ENCODE measurements at regions not wholly inside any gene's neighbourhood (a gene's known extent, or its start where the extent isn't known, plus 50 kb on each side); places are given as distances from the start of the nearest gene placed in this dataset.

GRCh38 chr4:8776366-8776765, 95.3 kb downstream of the HMX1 start:
- H3K27me3 ChIP-seq = peaks cover 0 to 19% (median 0%) of the 10 kb centered on the region in 3 donors
- whole genome bisulfite sequencing, 2 donors = 84 to 88% methylated on average over 6 of the region's 6 CpGs
- no peak overlapping the region for H3K4me3 ChIP-seq
- intact Hi-C loops (cut with DNase I) = no loop called here
- H3K27ac ChIP-seq = no peak overlapping the region
- DNase-seq = no peak
- TF ChIP-seq EP300 (IDR thresholded peaks at IDR 0.05) (no peak), POLR2AphosphoS5 (IDR thresholded peaks at IDR 0.05) (no peak), POLR2A (IDR thresholded peaks at IDR 0.05) (no peak), CTCF (IDR thresholded peaks at IDR 0.05) (no peak)
- no peaks in the 10 kb centered on the region for H3K4me1 ChIP-seq
- no peaks in the 10 kb centered on the region for H3K36me3 ChIP-seq
- H3K9me3 ChIP-seq = no peaks in the 10 kb centered on the region

GRCh38 chr4:8775751-8776355, 95.8 kb downstream of the HMX1 start:
- Histone ChIP-seq H3K4me1 (no peaks in the 10 kb centered on the region), H3K27me3 (peaks cover 0 to 14% (median 0%) of the 10 kb centered on the region in 3 donors), H3K36me3 (no peaks in the 10 kb centered on the region), H3K9me3 (no peaks in the 10 kb centered on the region), H3K4me3 (no peak overlapping the region), H3K27ac (no peak overlapping the region)
- TF ChIP-seq POLR2A (IDR thresholded peaks at IDR 0.05) (no peak), POLR2AphosphoS5 (IDR thresholded peaks at IDR 0.05) (no peak), EP300 (IDR thresholded peaks at IDR 0.05) (no peak), CTCF (IDR thresholded peaks at IDR 0.05) (no peak)
- intact Hi-C loops (cut with DNase I) = no loop called here
- peak; percentile 35 for DNase-seq
- 86 to 90% methylated on average over 21 of the region's 21 CpGs for whole genome bisulfite sequencing, 2 donors

GRCh38 chr4:8775121-8775520, 96.5 kb downstream of the HMX1 start:
- intact Hi-C loops (cut with DNase I) = no loop called here
- no peak overlapping the region for H3K27ac ChIP-seq
- H3K4me3 ChIP-seq = no peak overlapping the region
- no peaks in the 10 kb centered on the region for H3K9me3 ChIP-seq
- no peaks in the 10 kb centered on the region for H3K4me1 ChIP-seq
- WGBS, 2 donors = 57 to 82% methylated on average over 7 of the region's 7 CpGs
- no peak for DNase-seq
- peaks cover 0 to 7% (median 0%) of the 10 kb centered on the region in 3 donors for H3K27me3 ChIP-seq
- TF ChIP-seq POLR2AphosphoS5 (IDR thresholded peaks at IDR 0.05) = no peak
- no peak for TF ChIP-seq CTCF (IDR thresholded peaks at IDR 0.05)
- no peak for TF ChIP-seq POLR2A (IDR thresholded peaks at IDR 0.05)
- no peak for TF ChIP-seq EP300 (IDR thresholded peaks at IDR 0.05)
- no peaks in the 10 kb centered on the region for H3K36me3 ChIP-seq

GRCh38 chr4:8774071-8774470, 97.6 kb downstream of the HMX1 start:
- no peak overlapping the region for H3K27ac ChIP-seq
- peaks cover 0 to 1% (median 0%) of the 10 kb centered on the region in 3 donors for H3K27me3 ChIP-seq
- intact Hi-C loops (cut with DNase I) = no loop called here
- peak; percentile 30 for DNase-seq
- TF ChIP-seq POLR2A (IDR thresholded peaks at IDR 0.05) = no peak
- TF ChIP-seq POLR2AphosphoS5 (IDR thresholded peaks at IDR 0.05) = no peak
- no peak for TF ChIP-seq EP300 (IDR thresholded peaks at IDR 0.05)
- TF ChIP-seq CTCF (IDR thresholded peaks at IDR 0.05) = no peak
- H3K4me1 ChIP-seq = no peaks in the 10 kb centered on the region
- 77 to 80% methylated on average over 10 of the region's 10 CpGs for WGBS, 2 donors
- H3K4me3 ChIP-seq = no peak overlapping the region
- H3K9me3 ChIP-seq = no peaks in the 10 kb centered on the region
- H3K36me3 ChIP-seq = no peaks in the 10 kb centered on the region
